MM.1S (cell line): ENCODE measurements at regions not wholly inside any gene's neighbourhood (a gene's known extent, or its start where the extent isn't known, plus 50 kb on each side); places are given as distances from the start of the nearest gene placed in this dataset.

ENCODE experiments used
- DNase-seq: peaks from one replicate; pipeline ENCODE4 v3.0.0-alpha.2; 2015
- H2AFZ ChIP-seq: fragments of 300-600 bp; sonication (generic); 2 replicates; pipeline ENCODE4 v1.6.0; 2016; ENCODE audit warnings: antibody characterized with exemption, low read length
- H3F3A ChIP-seq: fragments of 300-600 bp; sonication (generic); 2 replicates; pipeline ENCODE4 v1.6.1; 2016; ENCODE audit warnings: mild to moderate bottlenecking, antibody characterized with exemption, low read length, moderate library complexity, mixed read lengths; ENCODE audit not compliant: insufficient read depth
- H3K27ac ChIP-seq: fragments of 300-600 bp; sonication (generic); 2 replicates; pipeline ENCODE4 v1.5.1; 2016; ENCODE audit warnings: mild to moderate bottlenecking, low read length
- H3K27me3 ChIP-seq: fragments of 300-600 bp; sonication (generic); replicated peaks from 2 replicates; pipeline ENCODE4 v1.6.0; 2016; ENCODE audit warnings: low read length; ENCODE audit not compliant: insufficient read depth
- H3K36me3 ChIP-seq: fragments of 300-600 bp; sonication (generic); replicated peaks from 2 replicates; pipeline ENCODE4 v1.6.1; 2016; ENCODE audit warnings: mild to moderate bottlenecking, low read length, mixed read lengths; ENCODE audit not compliant: insufficient read depth
- H3K4me1 ChIP-seq: fragments of 300-600 bp; sonication (generic); 2 replicates; pipeline ENCODE4 v1.6.1; 2016; ENCODE audit warnings: low read length, mixed read lengths
- H3K4me2 ChIP-seq: fragments of 300-600 bp; sonication (generic); 2 replicates; pipeline ENCODE4 v1.6.0; 2016; ENCODE audit warnings: low read depth, low read length
- H3K4me3 ChIP-seq: fragments of 300-600 bp; sonication (generic); 2 replicates; pipeline ENCODE4 v1.5.1; 2016; ENCODE audit warnings: low read length, mixed read lengths
- H3K79me2 ChIP-seq: fragments of 300-600 bp; sonication (generic); 2 replicates; pipeline ENCODE4 v1.6.1; 2016; ENCODE audit warnings: mixed run types, low read length, mixed read lengths
- H3K9ac ChIP-seq: fragments of 300-600 bp; sonication (generic); 2 replicates; pipeline ENCODE4 v1.6.1; 2016; ENCODE audit warnings: low read length, mixed read lengths
- H3K9me2 ChIP-seq: fragments of 300-600 bp; sonication (generic); replicated peaks from 2 replicates; pipeline ENCODE4 v1.6.1; 2016; ENCODE audit warnings: mild to moderate bottlenecking, low read length, mixed read lengths; ENCODE audit not compliant: insufficient read depth
- H3K9me3 ChIP-seq: fragments of 300-600 bp; sonication (generic); replicated peaks from 2 replicates; pipeline ENCODE4 v1.6.1; 2016; ENCODE audit warnings: mild to moderate bottlenecking, low read length, mixed read lengths; ENCODE audit not compliant: insufficient read depth
- H4K20me1 ChIP-seq: fragments of 300-600 bp; sonication (generic); 2 replicates; pipeline ENCODE4 v1.6.1; 2016; ENCODE audit warnings: mild to moderate bottlenecking, low read length, moderate library complexity, mixed read lengths; ENCODE audit not compliant: insufficient read depth
- EZH2 ChIP-seq: fragments of 300-600 bp; sonication (generic); optimal IDR thresholded peaks from 2 replicates; pipeline ENCODE3; 2017; ENCODE audit warnings: low read depth, mild to moderate bottlenecking, antibody characterized with exemption, low read length, mixed read lengths
- EZH2phosphoT487 ChIP-seq: fragments of 300-600 bp; sonication (generic); IDR thresholded peaks from 2 replicates; pipeline ENCODE4 v1.6.1; 2018; ENCODE audit warnings: antibody characterized with exemption, low read length
- TF ChIP-seq, protein P1 (sequence below): fragments of 300-600 bp; sonication (generic); IDR thresholded peaks from 2 replicates; pipeline ENCODE4 v1.5.1; 2016; ENCODE audit warnings: antibody characterized with exemption, low read length, mixed read lengths

DNA sequence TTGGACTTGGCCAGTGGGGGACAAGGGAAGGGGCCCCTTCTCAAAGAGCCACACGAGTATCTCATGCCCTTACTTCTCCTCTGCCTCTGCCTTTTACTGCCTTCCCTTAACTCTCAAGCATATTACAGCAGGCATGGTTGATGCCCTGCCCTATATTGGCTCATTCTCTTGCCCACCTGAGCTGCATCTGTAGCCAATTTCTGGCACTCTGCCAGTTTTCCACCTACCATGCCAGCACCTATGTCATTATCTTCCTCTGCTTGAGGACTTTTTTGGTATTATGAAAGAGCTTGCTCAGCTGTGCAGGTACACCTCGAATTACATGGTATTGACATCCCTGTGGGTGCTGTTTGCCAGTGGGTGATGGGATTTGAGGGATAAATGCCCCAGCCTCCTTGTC, 181.8 kb downstream of the OXSM start:
- TF ChIP-seq, protein P1, sequence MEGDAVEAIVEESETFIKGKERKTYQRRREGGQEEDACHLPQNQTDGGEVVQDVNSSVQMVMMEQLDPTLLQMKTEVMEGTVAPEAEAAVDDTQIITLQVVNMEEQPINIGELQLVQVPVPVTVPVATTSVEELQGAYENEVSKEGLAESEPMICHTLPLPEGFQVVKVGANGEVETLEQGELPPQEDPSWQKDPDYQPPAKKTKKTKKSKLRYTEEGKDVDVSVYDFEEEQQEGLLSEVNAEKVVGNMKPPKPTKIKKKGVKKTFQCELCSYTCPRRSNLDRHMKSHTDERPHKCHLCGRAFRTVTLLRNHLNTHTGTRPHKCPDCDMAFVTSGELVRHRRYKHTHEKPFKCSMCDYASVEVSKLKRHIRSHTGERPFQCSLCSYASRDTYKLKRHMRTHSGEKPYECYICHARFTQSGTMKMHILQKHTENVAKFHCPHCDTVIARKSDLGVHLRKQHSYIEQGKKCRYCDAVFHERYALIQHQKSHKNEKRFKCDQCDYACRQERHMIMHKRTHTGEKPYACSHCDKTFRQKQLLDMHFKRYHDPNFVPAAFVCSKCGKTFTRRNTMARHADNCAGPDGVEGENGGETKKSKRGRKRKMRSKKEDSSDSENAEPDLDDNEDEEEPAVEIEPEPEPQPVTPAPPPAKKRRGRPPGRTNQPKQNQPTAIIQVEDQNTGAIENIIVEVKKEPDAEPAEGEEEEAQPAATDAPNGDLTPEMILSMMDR = no peak
- TF ChIP-seq EZH2phosphoT487 (no peak), EZH2 (no peak)

DNA sequence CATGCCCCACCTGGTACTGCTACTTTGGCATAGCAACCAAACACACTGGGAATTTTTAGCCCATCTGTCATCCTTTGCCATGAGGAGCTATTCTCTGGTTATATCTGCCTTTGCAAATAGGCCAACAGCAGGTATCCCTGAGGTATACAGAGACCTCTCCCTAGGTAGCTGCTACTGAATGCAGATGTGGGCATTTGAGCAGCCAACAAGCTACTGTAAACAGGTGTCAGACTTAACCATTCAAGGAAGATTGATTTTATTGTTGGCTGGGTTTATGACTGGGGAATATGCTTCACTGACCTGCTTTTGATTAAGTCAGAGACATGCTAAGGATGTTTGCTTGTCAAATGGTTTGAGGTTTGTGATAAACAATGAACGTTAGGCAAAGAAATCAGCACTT, 183.2 kb downstream of the OXSM start:
- Histone ChIP-seq H3K9me2 (no peaks in the 10 kb centered on the region), H3K79me2 (no peaks in the 10 kb centered on the region), H3F3A (no peaks in the 10 kb centered on the region), H3K27me3 (no peaks in the 10 kb centered on the region), H2AFZ (no peak overlapping the region), H3K36me3 (no peaks in the 10 kb centered on the region), H4K20me1 (no peaks in the 10 kb centered on the region), H3K9me3 (no peaks in the 10 kb centered on the region), H3K9ac (no peak overlapping the region), H3K4me3 (no peak overlapping the region), H3K4me2 (no peak overlapping the region), H3K4me1 (no peaks in the 10 kb centered on the region), H3K27ac (no peak overlapping the region)
- TF ChIP-seq EZH2 (no peak), EZH2phosphoT487 (no peak)
- TF ChIP-seq, protein P1 = no peak
- DNase-seq = no peak

More for the DNA sequence above, 181.8 kb downstream of the OXSM start:
- Histone ChIP-seq H3K9me2 (no peaks in the 10 kb centered on the region), H3F3A (no peaks in the 10 kb centered on the region), H3K27me3 (no peaks in the 10 kb centered on the region), H3K36me3 (no peaks in the 10 kb centered on the region), H4K20me1 (no peaks in the 10 kb centered on the region), H3K4me1 (no peaks in the 10 kb centered on the region), H3K9me3 (no peaks in the 10 kb centered on the region), H3K27ac (no peak overlapping the region), H3K4me2 (no peak overlapping the region), H2AFZ (no peak overlapping the region), H3K4me3 (no peak overlapping the region), H3K9ac (no peak overlapping the region), H3K79me2 (no peaks in the 10 kb centered on the region)
- DNase-seq = no peak

DNA sequence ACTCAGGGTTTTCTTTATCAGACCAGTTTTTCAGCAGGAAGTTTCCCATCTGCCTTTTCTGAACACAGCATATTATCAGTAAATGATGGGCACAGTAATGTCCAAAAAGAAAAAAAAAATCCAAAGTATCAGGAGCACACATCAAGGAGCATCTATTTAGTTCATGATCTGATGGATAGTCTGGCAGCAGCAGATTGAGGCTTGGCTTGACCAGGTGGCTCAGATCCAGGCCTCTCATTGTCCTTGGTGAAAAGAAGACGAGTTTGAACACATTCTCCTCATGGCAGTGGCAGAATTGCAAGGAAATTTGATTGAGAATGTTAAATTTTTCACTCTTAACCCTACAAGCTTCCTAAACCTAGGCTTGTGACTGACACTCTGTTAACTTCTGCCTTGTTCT, 192.9 kb downstream of the OXSM start:
- Histone ChIP-seq H3K4me1 (no peaks in the 10 kb centered on the region), H3K9me3 (no peaks in the 10 kb centered on the region), H3K9ac (no peak overlapping the region), H2AFZ (no peak overlapping the region), H3K36me3 (no peaks in the 10 kb centered on the region), H3K79me2 (no peaks in the 10 kb centered on the region), H3K4me3 (no peak overlapping the region), H3K4me2 (no peak overlapping the region), H3K9me2 (no peaks in the 10 kb centered on the region), H4K20me1 (no peaks in the 10 kb centered on the region), H3F3A (no peaks in the 10 kb centered on the region), H3K27me3 (no peaks in the 10 kb centered on the region), H3K27ac (no peak overlapping the region)
- DNase-seq = no peak
- TF ChIP-seq EZH2 (no peak), EZH2phosphoT487 (no peak)
- TF ChIP-seq, protein P1 = no peak
